WTC11 (cell line): ENCODE measurements at regions not wholly inside any gene's neighbourhood (a gene's known extent, or its start where the extent isn't known, plus 50 kb on each side); places are given as distances from the start of the nearest gene placed in this dataset.

Source experiments
- ATAC-seq: fragments of 200-7000 bp; cut with Tn5 transposase; 2 replicates; pipeline ENCODE4 v1.10.0; 2021; ENCODE audit warnings: mild to moderate bottlenecking, moderate library complexity
- CTCF ChIA-PET: fragments of 300-600 bp; sonication (Branson Sonifier 250); formaldehyde crosslinking; loops from one replicate; lab custom pipeline; 2021; ENCODE audit warnings: antibody characterized with exemption; lab: Charles Lee
- POLR2A ChIA-PET: fragments of 350-600 bp; sonication (Branson Sonifier 250); formaldehyde crosslinking; loops from one replicate; lab custom pipeline; 2021; ENCODE audit warnings: antibody characterized with exemption; lab: Charles Lee
- DNase-seq: peaks from one replicate; pipeline ENCODE4 v3.0.0; 2021; ENCODE audit warnings: low spot score
- H3K27ac Mint-ChIP-seq: 2 replicates; pipeline ENCODE4 v1.8.0; 2021; ENCODE audit warnings: mixed read lengths
- H3K27me3 Mint-ChIP-seq: 2 replicates; pipeline ENCODE4 v1.8.0; 2021; ENCODE audit warnings: low read depth, mild to moderate bottlenecking, moderate library complexity, mixed read lengths
- H3K36me3 Mint-ChIP-seq: 2 replicates; pipeline ENCODE4 v1.8.0; 2021; ENCODE audit warnings: mixed read lengths
- H3K4me1 Mint-ChIP-seq: 2 replicates; pipeline ENCODE4 v1.8.0; 2022; ENCODE audit warnings: mixed read lengths
- H3K4me3 Mint-ChIP-seq: 2 replicates; pipeline ENCODE4 v1.8.0; 2021; ENCODE audit warnings: mild to moderate bottlenecking, moderate library complexity, mixed read lengths
- H3K9me3 Mint-ChIP-seq: 2 replicates; pipeline ENCODE4 v1.8.0; 2021; ENCODE audit warnings: mixed read lengths
- AFF4 ChIP-seq: sonication (generic); formaldehyde crosslinking; IDR thresholded peaks from 2 replicates; pipeline ENCODE4 v1.8.1; 2023; ENCODE audit warnings: mild to moderate bottlenecking, missing genetic modification reagents, borderline replicate concordance
- CREM ChIP-seq: sonication (generic); formaldehyde crosslinking; IDR thresholded peaks from 2 replicates; pipeline ENCODE4 v1.8.1; 2022; ENCODE audit warnings: mild to moderate bottlenecking, missing genetic modification reagents, moderate library complexity
- CTCF ChIP-seq: fragments of 200-600 bp; IDR thresholded peaks from 2 replicates; pipeline ENCODE4 v1.8.0; 2022; ENCODE audit warnings: antibody characterized with exemption
- ERG ChIP-seq: fragments of 250-450 bp; sonication (Bioruptor Pico); IDR thresholded peaks from 2 replicates; pipeline ENCODE4 v1.8.0; 2021; ENCODE audit warnings: mild to moderate bottlenecking
- GRHL2 ChIP-seq: fragments of 250-450 bp; sonication (Bioruptor Pico); IDR thresholded peaks from 2 replicates; pipeline ENCODE4 v1.8.0; 2022; ENCODE audit warnings: mild to moderate bottlenecking, moderate library complexity; ENCODE audit not compliant: insufficient replicate concordance, severe bottlenecking
- HMGXB4 ChIP-seq: sonication (generic); formaldehyde crosslinking; IDR thresholded peaks from 2 replicates; pipeline ENCODE4 v1.8.1; 2023; ENCODE audit warnings: mild to moderate bottlenecking, moderate library complexity, missing genetic modification reagents
- IRF2 ChIP-seq: sonication (generic); formaldehyde crosslinking; IDR thresholded peaks from 2 replicates; pipeline ENCODE4 v1.8.0; 2022; ENCODE audit warnings: low read depth, missing genetic modification reagents, borderline replicate concordance
- NFATC4 ChIP-seq: fragments of 250-450 bp; sonication (Bioruptor Pico); IDR thresholded peaks from 2 replicates; pipeline ENCODE4 v1.9.0; 2021; ENCODE audit warnings: mild to moderate bottlenecking
- PRDM15 ChIP-seq: sonication (generic); formaldehyde crosslinking; IDR thresholded peaks from 2 replicates; pipeline ENCODE4 v1.8.0; 2022; ENCODE audit warnings: missing genetic modification reagents
- SOX15 ChIP-seq: fragments of 250-450 bp; sonication (Bioruptor Pico); IDR thresholded peaks from 2 replicates; pipeline ENCODE4 v1.9.0; 2021; ENCODE audit warnings: mild to moderate bottlenecking
- ZBTB43 ChIP-seq: sonication (generic); formaldehyde crosslinking; IDR thresholded peaks from 2 replicates; pipeline ENCODE4 v1.8.1; 2023; ENCODE audit warnings: mild to moderate bottlenecking, missing genetic modification reagents
- ZNF263 ChIP-seq: sonication (generic); formaldehyde crosslinking; IDR thresholded peaks from 2 replicates; pipeline ENCODE4 v1.8.1; 2022; ENCODE audit warnings: low read depth, mild to moderate bottlenecking, moderate library complexity, missing genetic modification reagents
- ZSCAN18 ChIP-seq: fragments of 250-450 bp; sonication (Bioruptor Pico); IDR thresholded peaks from 2 replicates; pipeline ENCODE4 v2.1.2; 2022; ENCODE audit warnings: mild to moderate bottlenecking, moderate library complexity

- CTCF ChIA-PET, result interaction anchor here (0.6 to 1.0 kb wide), 4 partner anchors 8 to 1103 kb away, joined by 3 to 4 read pairs (median 3); no protein-coding TSS in a partner anchor
- no peaks in the 10 kb centered on the region for H3K36me3 Mint-ChIP-seq
- H3K27ac Mint-ChIP-seq, result no peak overlapping the region
Observed at GRCh38 chr3:118628704-118629341, 405.8 kb downstream of the IGSF11 start.

GRCh38 chr3:118629821-118630220, 404.8 kb downstream of the IGSF11 start:
- no peak overlapping the region for H3K4me3 Mint-ChIP-seq
- no peaks in the 10 kb centered on the region; the same call in 1 of the 2 replicates for H3K4me1 Mint-ChIP-seq
- H3K9me3 Mint-ChIP-seq, result peaks cover 4% of the 10 kb centered on the region; the same call in 1 of the 2 replicates
- H3K36me3 Mint-ChIP-seq, result no peaks in the 10 kb centered on the region
- POLR2A ChIA-PET, result no interaction called here
- H3K27me3 Mint-ChIP-seq, result no peaks in the 10 kb centered on the region; the same call in 1 of the 2 replicates
- H3K27ac Mint-ChIP-seq, result no peak overlapping the region
- no peak for ATAC-seq
- CTCF ChIA-PET, result no interaction called here
- DNase-seq, result no peak
- TF ChIP-seq PRDM15 (CRISPR knock-in tag) (no peak), HMGXB4 (CRISPR knock-in tag) (no peak), ZSCAN18 (CRISPR knock-in tag) (no peak), ERG (CRISPR knock-in tag) (no peak), NFATC4 (CRISPR knock-in tag) (no peak), ZBTB43 (CRISPR knock-in tag) (no peak), IRF2 (no peak), GRHL2 (no peak), ZNF263 (CRISPR knock-in tag) (no peak), AFF4 (CRISPR knock-in tag) (no peak), SOX15 (no peak)

More at GRCh38 chr3:118628704-118629341, 405.8 kb downstream of the IGSF11 start:
- no peak for TF ChIP-seq CREM (CRISPR knock-in tag)
- peak; percentile 69 for TF ChIP-seq CTCF
- POLR2A ChIA-PET, result no interaction called here
- peak; percentile 99 for ATAC-seq
- no peak overlapping the region for H3K4me3 Mint-ChIP-seq
- no peaks in the 10 kb centered on the region; the same call in 1 of the 2 replicates for H3K27me3 Mint-ChIP-seq
- peaks cover 4% of the 10 kb centered on the region; the same call in 1 of the 2 replicates for H3K9me3 Mint-ChIP-seq
- H3K4me1 Mint-ChIP-seq, result no peaks in the 10 kb centered on the region; the same call in 1 of the 2 replicates
- DNase-seq, result peak; percentile 82
